WTC11 (cell line): ENCODE measurements at regions not wholly inside any gene's neighbourhood (a gene's known extent, or its start where the extent isn't known, plus 50 kb on each side); places are given as distances from the start of the nearest gene placed in this dataset.

Experiments used
- ATAC-seq: fragments of 200-7000 bp; cut with Tn5 transposase; 2 replicates; pipeline ENCODE4 v1.10.0; 2021; ENCODE audit warnings: mild to moderate bottlenecking, moderate library complexity
- CTCF ChIA-PET: fragments of 300-600 bp; sonication (Branson Sonifier 250); formaldehyde crosslinking; loops from one replicate; lab custom pipeline; 2021; ENCODE audit warnings: antibody characterized with exemption; lab: Charles Lee
- POLR2A ChIA-PET: fragments of 350-600 bp; sonication (Branson Sonifier 250); formaldehyde crosslinking; loops from one replicate; lab custom pipeline; 2021; ENCODE audit warnings: antibody characterized with exemption; lab: Charles Lee
- DNase-seq: peaks from one replicate; pipeline ENCODE4 v3.0.0; 2021; ENCODE audit warnings: low spot score
- H3K27ac Mint-ChIP-seq: 2 replicates; pipeline ENCODE4 v1.8.0; 2021; ENCODE audit warnings: mixed read lengths
- H3K27me3 Mint-ChIP-seq: 2 replicates; pipeline ENCODE4 v1.8.0; 2021; ENCODE audit warnings: low read depth, mild to moderate bottlenecking, moderate library complexity, mixed read lengths
- H3K36me3 Mint-ChIP-seq: 2 replicates; pipeline ENCODE4 v1.8.0; 2021; ENCODE audit warnings: mixed read lengths
- H3K4me1 Mint-ChIP-seq: 2 replicates; pipeline ENCODE4 v1.8.0; 2022; ENCODE audit warnings: mixed read lengths
- H3K4me3 Mint-ChIP-seq: 2 replicates; pipeline ENCODE4 v1.8.0; 2021; ENCODE audit warnings: mild to moderate bottlenecking, moderate library complexity, mixed read lengths
- H3K9me3 Mint-ChIP-seq: 2 replicates; pipeline ENCODE4 v1.8.0; 2021; ENCODE audit warnings: mixed read lengths
- ATF3 ChIP-seq: sonication (generic); formaldehyde crosslinking; conservative IDR thresholded peaks from 2 replicates; pipeline ENCODE4 v1.8.1; 2022; ENCODE audit warnings: mild to moderate bottlenecking, missing genetic modification reagents
- E2F4 ChIP-seq: sonication (generic); formaldehyde crosslinking; IDR thresholded peaks from 2 replicates; pipeline ENCODE4 v1.8.1; 2022; ENCODE audit warnings: low read depth, mild to moderate bottlenecking, moderate library complexity, missing genetic modification reagents, borderline replicate concordance
- E2F5 ChIP-seq: sonication (generic); formaldehyde crosslinking; IDR thresholded peaks from 2 replicates; pipeline ENCODE4 v1.8.1; 2022; ENCODE audit warnings: mild to moderate bottlenecking, moderate library complexity, missing genetic modification reagents
- EMX1 ChIP-seq: fragments of 250-450 bp; sonication (Bioruptor Pico); IDR thresholded peaks from 2 replicates; pipeline ENCODE4 v1.8.0; 2021; ENCODE audit warnings: mild to moderate bottlenecking
- IRF1 ChIP-seq: sonication (generic); formaldehyde crosslinking; IDR thresholded peaks from 2 replicates; pipeline ENCODE4 v1.8.0; 2023; ENCODE audit warnings: missing genetic modification reagents
- JAZF1 ChIP-seq: fragments of 250-450 bp; sonication (Bioruptor Pico); IDR thresholded peaks from 2 replicates; pipeline ENCODE4 v1.9.0; 2021; ENCODE audit warnings: moderate library complexity, mild to moderate bottlenecking, inconsistent platforms
- JUN ChIP-seq: sonication (generic); formaldehyde crosslinking; IDR thresholded peaks from 2 replicates; pipeline ENCODE4 v1.8.0; 2023; ENCODE audit warnings: mild to moderate bottlenecking, missing genetic modification reagents
- MYBL2 ChIP-seq: sonication (generic); formaldehyde crosslinking; IDR thresholded peaks from 2 replicates; pipeline ENCODE4 v1.8.1; 2023; ENCODE audit warnings: mild to moderate bottlenecking, moderate library complexity, missing genetic modification reagents
- NFYB ChIP-seq: sonication (generic); formaldehyde crosslinking; conservative IDR thresholded peaks from 2 replicates; pipeline ENCODE4 v1.8.0; 2022; ENCODE audit warnings: low read depth, missing genetic modification reagents
- NR3C1 ChIP-seq: sonication (generic); formaldehyde crosslinking; conservative IDR thresholded peaks from 2 replicates; pipeline ENCODE4 v1.8.1; 2023; ENCODE audit warnings: low read depth, mild to moderate bottlenecking, missing genetic modification reagents
- RORB ChIP-seq: fragments of 250-450 bp; sonication (Bioruptor Pico); IDR thresholded peaks from 2 replicates; pipeline ENCODE4 v1.9.0; 2021; ENCODE audit warnings: mild to moderate bottlenecking
- SMAD3 ChIP-seq: sonication (generic); formaldehyde crosslinking; IDR thresholded peaks from 2 replicates; pipeline ENCODE4 v1.8.0; 2022; ENCODE audit warnings: missing genetic modification reagents, mild to moderate bottlenecking, borderline replicate concordance
- SP1 ChIP-seq: sonication (generic); formaldehyde crosslinking; conservative IDR thresholded peaks from 2 replicates; pipeline ENCODE4 v1.8.1; 2022; ENCODE audit warnings: missing genetic modification reagents
- TCF7 ChIP-seq: sonication (generic); formaldehyde crosslinking; IDR thresholded peaks from 2 replicates; pipeline ENCODE4 v1.8.0; 2022; ENCODE audit warnings: mild to moderate bottlenecking, low read depth, missing genetic modification reagents, moderate library complexity
- TP53 ChIP-seq: sonication (generic); formaldehyde crosslinking; IDR thresholded peaks from 2 replicates; pipeline ENCODE4 v1.8.1; 2023; ENCODE audit warnings: mild to moderate bottlenecking, missing genetic modification reagents
- USF2 ChIP-seq: sonication (generic); formaldehyde crosslinking; IDR thresholded peaks from 2 replicates; pipeline ENCODE4 v1.8.1; 2023; ENCODE audit warnings: mild to moderate bottlenecking, missing genetic modification reagents, moderate library complexity
- ZNF138 ChIP-seq: sonication (generic); formaldehyde crosslinking; conservative IDR thresholded peaks from 2 replicates; pipeline ENCODE4 v1.8.1; 2022; ENCODE audit warnings: mild to moderate bottlenecking, moderate library complexity, missing genetic modification reagents
- ZNF219 ChIP-seq: sonication (generic); formaldehyde crosslinking; IDR thresholded peaks from 2 replicates; pipeline ENCODE4 v1.8.0; 2023; ENCODE audit warnings: missing genetic modification reagents, mild to moderate bottlenecking, borderline replicate concordance
- ZNF263 ChIP-seq: sonication (generic); formaldehyde crosslinking; IDR thresholded peaks from 2 replicates; pipeline ENCODE4 v1.8.1; 2022; ENCODE audit warnings: low read depth, mild to moderate bottlenecking, moderate library complexity, missing genetic modification reagents
- ZNF425 ChIP-seq: fragments of 250-450 bp; sonication (Bioruptor Pico); conservative IDR thresholded peaks from 2 replicates; pipeline ENCODE4 v1.9.0; 2021; ENCODE audit warnings: mild to moderate bottlenecking
- ZNF512 ChIP-seq: sonication (generic); formaldehyde crosslinking; IDR thresholded peaks from 2 replicates; pipeline ENCODE4 v1.8.1; 2022; ENCODE audit warnings: missing genetic modification reagents, borderline replicate concordance
- ZNF671 ChIP-seq: fragments of 250-450 bp; sonication (Bioruptor Pico); IDR thresholded peaks from 2 replicates; pipeline ENCODE4 v1.8.0; 2021; ENCODE audit warnings: mild to moderate bottlenecking
- ZSCAN18 ChIP-seq: fragments of 250-450 bp; sonication (Bioruptor Pico); IDR thresholded peaks from 2 replicates; pipeline ENCODE4 v2.1.2; 2022; ENCODE audit warnings: mild to moderate bottlenecking, moderate library complexity

GRCh38 chr3:11914041-11914440, 67.4 kb upstream of the TAMM41 start:
- no peak overlapping the region for H3K4me3 Mint-ChIP-seq
- TF ChIP-seq JUN (no peak), ZNF425 (CRISPR knock-in tag) (no peak), E2F5 (CRISPR knock-in tag) (no peak), IRF1 (no peak), SP1 (CRISPR knock-in tag) (no peak), NR3C1 (CRISPR knock-in tag) (no peak), EMX1 (CRISPR knock-in tag) (no peak), ZNF138 (CRISPR knock-in tag) (no peak), ZNF263 (CRISPR knock-in tag) (no peak)
- TF ChIP-seq, all 79 proteins: peak for 0
- ChIA-PET CTCF (no interaction called here), POLR2A (no interaction called here)
- ATAC-seq (no peak), DNase-seq (no peak)
- Mint-ChIP-seq H3K9me3 (peaks cover 14% of the 10 kb centered on the region), H3K36me3 (peaks cover 10% of the 10 kb centered on the region), H3K4me1 (peaks cover 9% of the 10 kb centered on the region), H3K27me3 (no peaks in the 10 kb centered on the region; the same call in 1 of the 2 replicates), H3K27ac (no peak overlapping the region)

- CTCF ChIA-PET = no interaction called here
- no peak for DNase-seq
- no peak overlapping the region for H3K27ac Mint-ChIP-seq
- H3K4me3 Mint-ChIP-seq = no peak overlapping the region
- ATAC-seq = no peak
- POLR2A ChIA-PET = no interaction called here
- peaks cover 14% of the 10 kb centered on the region for H3K9me3 Mint-ChIP-seq
- peaks cover 15% of the 10 kb centered on the region for H3K4me1 Mint-ChIP-seq
- H3K27me3 Mint-ChIP-seq = no peaks in the 10 kb centered on the region; the same call in 1 of the 2 replicates
- peaks cover 10% of the 10 kb centered on the region for H3K36me3 Mint-ChIP-seq
- no peak for TF ChIP-seq TCF7 (CRISPR knock-in tag)
- no peak for TF ChIP-seq USF2 (CRISPR knock-in tag)
- no peak for TF ChIP-seq JAZF1 (CRISPR knock-in tag)
- TF ChIP-seq TP53 (CRISPR knock-in tag) = no peak
- no peak for TF ChIP-seq NFYB (CRISPR knock-in tag)
- no peak for TF ChIP-seq MYBL2
- TF ChIP-seq ZNF219 (CRISPR knock-in tag) = no peak
- no peak for TF ChIP-seq SMAD3
- no peak for TF ChIP-seq ZSCAN18 (CRISPR knock-in tag)
- no peak for TF ChIP-seq E2F4 (CRISPR knock-in tag)
- no peak for TF ChIP-seq RORB (CRISPR knock-in tag)
- TF ChIP-seq ZNF671 (CRISPR knock-in tag) = no peak
- TF ChIP-seq ZNF512 (CRISPR knock-in tag) = no peak
- TF ChIP-seq ATF3 (CRISPR knock-in tag) = no peak
Measured at GRCh38 chr3:11914651-11915050, 68.0 kb upstream of the TAMM41 start.
